Left colon (tissue), 2 donors: ENCODE measurements at regions not wholly inside any gene's neighbourhood (a gene's known extent, or its start where the extent isn't known, plus 50 kb on each side); places are given as distances from the start of the nearest gene placed in this dataset.
"Not testable (repeated sequence)": the region's sequence is repeated elsewhere in the genome, so short reads cannot be mapped to it uniquely, and the experiment has no call there.

Experiments used
- ATAC-seq: fragments of 200-7000 bp; cut with Tn5 transposase; one replicate; pipeline ENCODE4 v1.9.1; 2020; ENCODE audit warnings: mild to moderate bottlenecking, moderate library complexity
- DNase-seq, 2 donors: peaks; one replicate each; pipeline ENCODE4 v3.0.0-alpha.2; 2020
- intact Hi-C, 2 donors: fragments of 100-400 bp; cut with DNase I in 1 of 2; cut with micrococcal nuclease in 1 of 2; formaldehyde crosslinking; loops; one replicate each; pipeline versions ENCODE4 v1.11.2 to v1.14.0; 2022; cut with DNase I, micrococcal nuclease
- donor health status: DM: no; HTN: no; CAD: no.
- donor health status: DM: yes; HTN: yes; CAD: no.

DNA sequence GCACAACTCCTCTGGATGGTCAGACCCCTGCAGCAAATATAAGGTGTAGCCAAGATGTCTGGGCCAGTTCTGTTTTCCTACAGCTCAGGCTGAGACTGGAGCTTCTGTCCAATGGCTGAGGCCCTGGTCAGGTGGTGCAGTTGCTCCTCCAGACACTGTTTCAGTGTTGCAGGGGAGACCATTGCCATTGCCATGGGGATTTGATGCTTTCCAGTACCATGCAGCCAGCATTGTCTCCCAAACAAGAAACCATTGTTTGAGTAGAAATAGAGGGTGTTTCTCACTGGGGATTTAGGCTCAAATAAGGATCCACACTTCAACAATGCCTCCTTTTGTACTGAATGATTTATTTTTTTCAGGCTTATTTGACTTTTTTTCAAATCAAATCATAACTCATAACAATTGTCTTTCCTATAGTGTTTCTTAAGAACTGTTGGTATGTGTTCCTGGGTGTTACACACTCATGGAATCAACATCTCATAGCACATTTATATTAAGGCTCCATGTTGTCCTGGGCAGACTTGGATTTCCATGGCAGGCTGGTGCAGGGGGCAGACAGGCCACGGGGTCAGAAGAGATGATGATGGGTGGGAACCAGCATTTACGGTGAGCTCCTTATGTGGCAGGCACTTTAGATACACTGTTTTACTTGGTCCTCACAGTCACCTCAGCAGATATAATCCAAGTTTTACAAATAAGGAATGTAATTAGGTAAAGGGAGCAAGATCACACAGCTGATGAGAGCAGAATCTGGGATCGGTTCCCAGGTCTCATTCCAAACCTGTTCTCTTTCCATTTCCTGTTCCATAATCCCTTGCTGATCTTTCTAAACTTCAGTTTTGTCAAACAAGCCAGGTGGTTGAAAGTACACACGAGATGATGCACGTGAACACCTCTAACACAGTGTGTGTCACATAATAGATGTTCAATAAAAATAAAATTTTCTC lies 95.9 kb upstream of the GNAQ start:
- intact Hi-C loops: no loop called here
- no peak for DNase-seq
- no peak for ATAC-seq

GRCh38 chr9:78123808-78124207 lies 92.2 kb upstream of the GNAQ start:
- intact Hi-C loops: no loop called here
- no peak for DNase-seq
- no peak for ATAC-seq

DNA sequence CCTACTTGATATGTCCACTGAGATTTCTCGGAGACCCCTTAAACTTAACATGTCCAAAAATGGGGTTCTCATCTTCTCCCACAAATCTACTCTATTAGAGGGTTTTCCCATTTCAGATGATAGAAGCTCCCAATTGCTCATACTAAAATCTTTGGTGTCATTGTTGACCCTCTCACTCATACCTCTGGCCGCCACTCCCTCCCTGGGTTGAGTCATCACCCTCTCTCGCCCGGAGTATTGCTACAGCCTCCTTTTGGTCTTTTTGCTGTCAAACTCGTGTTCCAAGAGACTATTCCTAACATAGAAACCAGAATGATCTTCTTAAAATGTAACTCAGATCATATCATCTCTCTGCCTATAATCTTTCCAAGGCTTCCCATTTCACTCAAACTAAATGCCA lies 91.0 kb upstream of the GNAQ start:
- intact Hi-C loops: no loop called here
- DNase-seq: no peak
- no peak for ATAC-seq

DNA sequence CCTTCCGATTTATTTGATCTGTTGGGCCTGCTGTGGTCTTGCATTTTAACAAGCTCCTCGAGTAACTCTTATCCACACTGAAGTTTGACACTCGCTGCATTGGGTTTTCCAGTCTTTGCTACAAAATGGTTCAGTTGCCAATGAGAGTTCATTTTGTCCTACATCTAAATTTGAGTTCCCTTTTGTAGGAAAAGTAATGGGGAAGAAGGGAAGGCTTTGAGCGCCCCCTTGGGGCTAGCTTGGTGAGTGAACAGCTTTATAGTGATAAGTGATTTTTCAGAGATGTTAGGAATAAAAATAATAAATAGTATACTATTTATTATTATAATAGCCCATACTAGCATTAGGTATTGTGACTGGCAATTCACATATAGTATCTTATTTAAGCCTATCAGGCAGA lies 89.9 kb upstream of the GNAQ start:
- DNase-seq: peak; percentile 49 to 84
- ATAC-seq: peak; percentile 39
- intact Hi-C loops: no loop called here

DNA sequence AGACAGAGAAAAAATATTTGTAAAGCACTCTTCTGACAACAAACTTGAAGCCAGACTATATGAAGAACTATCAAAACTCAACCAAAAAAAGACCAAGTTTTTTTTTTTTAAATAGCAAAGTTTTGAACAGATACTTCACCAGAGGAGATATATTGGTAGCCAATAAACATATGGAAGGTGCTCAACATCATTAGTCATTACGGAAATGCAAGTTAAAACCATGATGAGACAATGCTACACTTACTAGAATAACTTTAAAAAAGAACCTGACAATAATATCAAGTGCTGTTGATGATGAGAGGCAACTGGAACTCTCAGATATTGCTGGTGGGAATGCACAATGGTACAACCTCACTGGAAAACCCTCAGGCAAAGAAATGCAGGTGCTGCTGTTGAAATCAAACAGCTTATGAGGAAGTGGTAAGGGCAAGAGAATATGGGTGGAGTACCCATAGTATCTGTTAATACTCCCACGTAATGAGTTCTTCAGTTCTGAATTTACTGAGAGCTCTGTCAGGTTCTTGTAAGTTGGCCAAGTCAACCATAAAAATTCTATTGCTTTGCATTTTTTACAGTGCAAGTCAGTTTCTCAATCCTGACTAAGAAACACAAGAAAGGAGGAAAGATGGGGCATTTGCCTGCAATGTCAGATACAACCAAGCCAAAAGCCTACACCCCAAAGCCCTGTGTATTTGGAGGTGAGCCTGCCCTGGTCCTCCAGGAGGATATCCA lies 87.3 kb upstream of the GNAQ start:
- intact Hi-C loops: no loop called here
- DNase-seq: peak in 1 of 2 donors; percentile 25
- peak; percentile 98 for ATAC-seq

DNA sequence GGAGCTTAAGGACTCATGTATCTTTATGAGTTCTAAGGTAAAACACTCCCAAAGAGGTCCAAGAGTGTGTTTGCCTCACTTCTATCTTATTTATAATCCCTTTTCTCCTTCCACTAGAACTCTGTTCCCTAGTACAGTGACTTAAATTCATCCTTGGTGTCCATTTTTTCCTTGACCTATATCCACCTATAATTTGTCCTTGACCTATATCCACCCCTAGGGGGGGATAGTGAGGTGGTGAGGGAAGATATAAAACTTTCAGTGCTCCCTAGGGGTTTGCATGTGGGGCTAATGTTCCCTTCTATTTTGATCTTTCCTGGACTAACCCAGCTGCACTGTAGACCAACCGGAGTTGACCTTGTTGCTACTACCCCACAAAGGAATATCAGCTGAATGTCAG lies 83.5 kb upstream of the GNAQ start:
- no peak for ATAC-seq
- intact Hi-C loops: no loop called here

GRCh38 chr9:78114581-78114980 lies 83.0 kb upstream of the GNAQ start:
- no peak for ATAC-seq
- intact Hi-C loops: no loop called here
- no peak for DNase-seq

More for the DNA sequence above, 83.5 kb upstream of the GNAQ start:
- DNase-seq: no peak

GRCh38 chr9:78112406-78112805 lies 80.8 kb upstream of the GNAQ start:
- no peak for ATAC-seq
- no peak for DNase-seq
- intact Hi-C loops: no loop called here

GRCh38 chr9:78112004-78112403 lies 80.4 kb upstream of the GNAQ start:
- ATAC-seq (no peak), DNase-seq (no peak)
- intact Hi-C loops: no loop called here

GRCh38 chr9:78109075-78109474 lies 77.5 kb upstream of the GNAQ start:
- intact Hi-C loops: no loop called here
- ATAC-seq (no peak), DNase-seq (no peak)

DNA sequence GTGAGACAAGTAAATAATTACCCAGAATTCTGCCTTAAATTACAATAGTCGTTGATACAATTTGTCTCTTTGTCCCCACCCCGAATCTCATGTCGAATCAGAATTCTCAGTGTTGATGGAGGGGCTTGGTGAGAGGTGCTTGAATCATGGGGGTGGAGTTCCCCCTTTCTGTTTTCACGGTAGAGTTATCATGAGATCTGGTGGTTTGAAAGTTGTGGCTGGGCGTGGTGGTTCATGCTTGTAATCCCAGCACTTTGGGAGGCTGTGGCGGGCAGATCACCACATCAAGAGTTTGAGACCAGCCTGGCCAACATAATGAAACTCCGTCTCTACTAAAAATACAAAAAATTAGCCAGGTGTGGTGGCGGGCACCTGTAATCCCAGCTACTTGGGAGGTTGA lies 75.0 kb upstream of the GNAQ start:
- DNase-seq, ATAC-seq, intact Hi-C loops: not testable (repeated sequence)

- intact Hi-C loops: no loop called here
- ATAC-seq: no peak
- DNase-seq: no peak
Measured at GRCh38 chr9:78103971-78104433, 72.4 kb upstream of the GNAQ start.

GRCh38 chr9:78101247-78101646 lies 69.6 kb upstream of the GNAQ start:
- DNase-seq (no peak), ATAC-seq (no peak)
- intact Hi-C loops: no loop called here

GRCh38 chr9:78097541-78097940 lies 65.9 kb upstream of the GNAQ start:
- intact Hi-C loops: no loop called here
- DNase-seq (no peak), ATAC-seq (no peak)

GRCh38 chr9:78091731-78092130 lies 60.1 kb upstream of the GNAQ start:
- ATAC-seq (no peak), DNase-seq (no peak)
- intact Hi-C loops: no loop called here

DNA sequence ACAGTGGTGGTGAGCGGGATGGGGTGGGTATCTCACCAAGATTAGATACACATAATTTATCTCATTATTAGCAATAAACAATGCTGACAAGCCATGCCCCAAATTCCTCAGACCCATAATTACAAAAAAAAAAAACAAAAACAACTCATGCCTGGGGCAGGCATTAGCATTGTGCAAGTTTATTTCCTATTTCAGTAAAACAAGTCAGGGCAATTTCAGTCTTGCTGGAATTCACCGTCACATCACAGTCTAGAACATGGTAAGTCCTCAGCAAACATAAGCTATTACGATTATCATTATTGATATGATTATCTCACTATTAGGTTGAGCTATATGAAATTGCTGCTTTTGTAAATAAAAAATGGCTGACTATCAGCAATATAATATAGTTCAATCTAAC lies 57.5 kb upstream of the GNAQ start:
- intact Hi-C loops: no loop called here
- no peak for DNase-seq
- ATAC-seq: no peak

DNA sequence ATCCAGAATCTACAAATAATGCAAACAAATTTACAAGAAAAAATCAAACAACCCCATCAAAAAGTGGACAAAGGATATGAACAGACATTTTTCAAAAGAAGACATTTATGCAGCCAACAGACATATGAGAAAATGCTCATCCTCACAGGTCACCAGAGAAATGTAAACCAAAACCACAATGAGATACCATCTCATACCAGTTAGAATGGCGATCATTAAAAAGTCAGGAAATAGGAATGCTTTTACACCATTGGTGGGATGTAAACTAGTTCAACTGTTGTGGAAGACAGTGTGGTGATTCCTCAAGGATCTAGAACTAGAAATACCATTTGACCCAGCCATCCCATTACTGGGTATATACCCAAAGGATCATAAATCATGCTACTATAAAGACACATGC lies 56.6 kb upstream of the GNAQ start:
- DNase-seq, intact Hi-C loops, ATAC-seq: not testable (repeated sequence)
